Pancreas (tissue), 10 donors: ENCODE measurements at regions not wholly inside any gene's neighbourhood (a gene's known extent, or its start where the extent isn't known, plus 50 kb on each side); places are given as distances from the start of the nearest gene placed in this dataset.

Source experiments
- ATAC-seq, 4 donors: fragments of 200-7000 bp; cut with Tn5 transposase; one replicate each; pipeline versions ENCODE4 v1.8.0 to v1.9.1; 2020; ENCODE audit warnings: mild to moderate bottlenecking in 4 of 4, moderate library complexity in 4 of 4
- DNase-seq, 6 donors: peaks; one replicate each; pipeline ENCODE4 v3.0.0-alpha.2; 2020
- FAIRE-seq: peaks from 2 replicates; lab custom pipeline; 2012; peaks lifted over from hg19 to GRCh38; lab: Jason Lieb, UNC
- H3K27ac ChIP-seq, 4 donors: fragments of 200-600 bp; sonication (generic); 1 replicate in 3 of 4; 2 replicates in 1 of 4; pipeline versions ENCODE4 v1.5.0 to v1.8.0; 2020
- H3K27me3 ChIP-seq, 4 donors: fragments of 200-600 bp; one replicate each; pipeline ENCODE4 v1.8.0; 2021
- H3K36me3 ChIP-seq, 3 donors: fragments of 200-600 bp; sonication (generic) in 1 of 3; one replicate each; pipeline versions ENCODE4 v1.5.0 to v1.8.0; 2020 to 2021
- H3K4me1 ChIP-seq, 3 donors: fragments of 200-600 bp; one replicate each; pipeline ENCODE4 v1.8.0; 2021
- H3K4me3 ChIP-seq, 4 donors: fragments of 200-600 bp; sonication (generic) in 2 of 4; one replicate each; pipeline versions ENCODE4 v1.5.0 to v1.8.0; 2020 to 2021
- H3K9me3 ChIP-seq, 4 donors: fragments of 200-600 bp; one replicate each; pipeline ENCODE4 v1.8.0; 2021
- WGBS, 2 donors: extraction: QIAGEN DNeasy Blood & Tissue Kit; methylation state at CpG; one replicate each; pipeline ENCODE4 v1.1.7; 2013; 5-methylcytosine and 5-hydroxymethylcytosine counted together
- intact Hi-C, 3 donors: fragments of 100-400 bp; cut with DNase I; formaldehyde crosslinking; loops; one replicate each; pipeline versions ENCODE4 v1.11.1 to v1.14.2; 2022
- TF ChIP-seq, protein P1 (sequence below), 4 donors: fragments of 200-600 bp; sonication (generic) in 3 of 4; IDR thresholded peaks; one replicate each; pipeline versions ENCODE4 v1.5.0 to v1.8.0; 2021; ENCODE audit warnings: antibody characterized with exemption in 4 of 4
- donor health status: healthy with polysubstance abuse.
- donor health status: DM: no; HTN: no; CAD: no; lungs with moderate emphysema.
- donor health status: DM: no; HTN: no; CAD: no.
- donor health status: control.
- donor health status: control.
- donor health status: Bipolar disorder and iron deficiency.
- donor health status: DM: yes; HTN: yes; CAD: no.
- donor health status: DM: no; HTN: no; CAD: no.
- donor health status: DM: no; HTN: no; CAD: no.
- donor health status: DM: yes; HTN: yes; CAD: no.

GRCh38 chr2:78602862-78603261 is 422.6 kb upstream of the REG3G start:
- Histone ChIP-seq H3K27me3 (no peaks in the 10 kb centered on the region), H3K27ac (no peak overlapping the region), H3K36me3 (no peaks in the 10 kb centered on the region), H3K4me3 (no peak overlapping the region), H3K4me1 (no peaks in the 10 kb centered on the region), H3K9me3 (no peaks in the 10 kb centered on the region)
- FAIRE-seq (no peak), DNase-seq (no peak), ATAC-seq (no peak)
- 79 to 91% methylated on average over 4 of the region's 4 CpGs for WGBS, 2 donors
- intact Hi-C loops, result no loop called here
- TF ChIP-seq, protein P1, sequence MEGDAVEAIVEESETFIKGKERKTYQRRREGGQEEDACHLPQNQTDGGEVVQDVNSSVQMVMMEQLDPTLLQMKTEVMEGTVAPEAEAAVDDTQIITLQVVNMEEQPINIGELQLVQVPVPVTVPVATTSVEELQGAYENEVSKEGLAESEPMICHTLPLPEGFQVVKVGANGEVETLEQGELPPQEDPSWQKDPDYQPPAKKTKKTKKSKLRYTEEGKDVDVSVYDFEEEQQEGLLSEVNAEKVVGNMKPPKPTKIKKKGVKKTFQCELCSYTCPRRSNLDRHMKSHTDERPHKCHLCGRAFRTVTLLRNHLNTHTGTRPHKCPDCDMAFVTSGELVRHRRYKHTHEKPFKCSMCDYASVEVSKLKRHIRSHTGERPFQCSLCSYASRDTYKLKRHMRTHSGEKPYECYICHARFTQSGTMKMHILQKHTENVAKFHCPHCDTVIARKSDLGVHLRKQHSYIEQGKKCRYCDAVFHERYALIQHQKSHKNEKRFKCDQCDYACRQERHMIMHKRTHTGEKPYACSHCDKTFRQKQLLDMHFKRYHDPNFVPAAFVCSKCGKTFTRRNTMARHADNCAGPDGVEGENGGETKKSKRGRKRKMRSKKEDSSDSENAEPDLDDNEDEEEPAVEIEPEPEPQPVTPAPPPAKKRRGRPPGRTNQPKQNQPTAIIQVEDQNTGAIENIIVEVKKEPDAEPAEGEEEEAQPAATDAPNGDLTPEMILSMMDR (IDR thresholded peaks at IDR 0.05), result no peak

GRCh38 chr2:78606895-78607294 is 418.6 kb upstream of the REG3G start:
- intact Hi-C loops, result no loop called here
- FAIRE-seq, result no peak
- ATAC-seq, result no peak
- DNase-seq, result no peak
- Histone ChIP-seq H3K27ac (no peak overlapping the region), H3K4me1 (no peaks in the 10 kb centered on the region), H3K4me3 (no peak overlapping the region), H3K9me3 (no peaks in the 10 kb centered on the region), H3K27me3 (no peaks in the 10 kb centered on the region), H3K36me3 (no peaks in the 10 kb centered on the region)
- TF ChIP-seq, protein P1 (IDR thresholded peaks at IDR 0.05), result no peak
- WGBS, 2 donors, result 3 to 9% methylated on average over 2 of the region's 2 CpGs

DNA sequence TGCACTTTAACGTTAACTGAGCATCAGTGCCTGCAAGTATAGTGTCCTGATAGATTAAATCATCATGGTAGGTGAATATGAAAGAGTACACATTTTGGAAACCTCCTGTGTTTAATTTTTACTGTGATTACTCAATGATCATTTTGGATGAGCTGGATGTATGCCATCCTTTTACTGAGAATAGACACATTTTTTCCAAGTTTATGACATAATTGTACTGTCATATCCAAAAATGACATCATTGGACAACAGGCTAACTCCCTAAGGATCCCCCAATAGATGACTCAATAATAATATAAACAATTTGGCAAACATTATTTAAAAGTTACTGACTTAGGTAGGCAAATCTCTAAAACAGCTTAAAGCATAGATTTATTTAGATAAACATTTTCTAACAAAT is 410.8 kb upstream of the REG3G start:
- FAIRE-seq (no peak), ATAC-seq (no peak), DNase-seq (no peak)
- intact Hi-C loops, result no loop called here
- TF ChIP-seq, protein P1 (IDR thresholded peaks at IDR 0.05), result no peak
- WGBS, 2 donors, result 63 to 66% methylated on average over 1 of the region's 1 CpG
- no peak overlapping the region for H3K4me3 ChIP-seq
- H3K9me3 ChIP-seq, result no peaks in the 10 kb centered on the region
- H3K36me3 ChIP-seq, result no peaks in the 10 kb centered on the region
- no peak overlapping the region for H3K27ac ChIP-seq
- H3K27me3 ChIP-seq, result no peaks in the 10 kb centered on the region
- H3K4me1 ChIP-seq, result no peaks in the 10 kb centered on the region

DNA sequence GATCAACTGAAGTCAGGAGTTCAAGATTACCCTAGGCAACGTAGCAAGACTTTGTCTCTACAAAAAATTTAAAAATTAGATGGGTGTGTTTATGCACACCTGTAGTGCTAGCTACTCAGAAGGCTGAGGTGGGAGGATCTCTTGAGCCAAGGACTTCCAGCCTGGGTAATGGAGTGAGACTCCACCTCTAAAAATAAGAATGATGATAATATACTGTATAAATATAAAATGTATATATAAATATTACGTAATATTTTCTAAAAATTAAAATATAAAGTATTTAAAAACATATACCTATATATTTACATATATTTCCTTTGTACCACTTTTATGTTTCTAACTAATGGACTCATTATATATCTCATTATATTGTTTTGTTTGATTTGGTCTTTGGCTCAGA is 409.5 kb upstream of the REG3G start:
- 52 to 62% methylated on average over 2 of the region's 2 CpGs for WGBS, 2 donors
- FAIRE-seq, result no peak

DNA sequence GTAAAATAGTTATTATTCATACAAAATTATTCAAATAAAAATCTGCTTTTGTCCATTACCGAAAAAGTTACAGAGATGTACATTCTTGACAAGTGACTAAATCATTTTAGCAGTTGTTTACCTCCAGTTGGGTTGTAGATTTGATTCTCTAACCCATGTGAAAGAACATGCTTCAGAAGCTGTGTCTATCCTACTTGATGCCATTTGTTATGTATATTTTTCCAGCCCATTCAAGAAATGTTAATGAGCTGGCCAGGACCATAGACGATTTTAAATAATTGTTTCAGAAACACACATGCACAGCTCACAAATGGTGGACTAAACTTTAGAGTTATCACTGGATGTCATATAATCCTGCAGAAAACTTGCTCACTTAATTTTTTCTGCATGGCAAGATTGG is 391.1 kb upstream of the REG3G start:
- no peaks in the 10 kb centered on the region for H3K9me3 ChIP-seq
- no peaks in the 10 kb centered on the region for H3K36me3 ChIP-seq
- no peak overlapping the region for H3K4me3 ChIP-seq
- DNase-seq (no peak), FAIRE-seq (no peak), ATAC-seq (no peak)
- H3K27me3 ChIP-seq, result no peaks in the 10 kb centered on the region
- intact Hi-C loops, result no loop called here
- H3K27ac ChIP-seq, result no peak overlapping the region
- TF ChIP-seq, protein P1 (IDR thresholded peaks at IDR 0.05), result no peak
- WGBS, 2 donors, result 41 to 55% methylated on average over 2 of the region's 2 CpGs
- H3K4me1 ChIP-seq, result no peaks in the 10 kb centered on the region

More for the DNA sequence above, 409.5 kb upstream of the REG3G start:
- Histone ChIP-seq H3K27ac (no peak overlapping the region), H3K36me3 (no peaks in the 10 kb centered on the region), H3K27me3 (no peaks in the 10 kb centered on the region), H3K4me1 (no peaks in the 10 kb centered on the region), H3K4me3 (no peak overlapping the region), H3K9me3 (no peaks in the 10 kb centered on the region)
- no peak for ATAC-seq
- TF ChIP-seq, protein P1 (IDR thresholded peaks at IDR 0.05), result no peak
- DNase-seq, result no peak
- intact Hi-C loops, result no loop called here
